ENCODE measurements at regions not wholly inside any gene's neighbourhood (a gene's known extent, or its start where the extent isn't known, plus 50 kb on each side); places are given as distances from the start of the nearest gene placed in this dataset.
"Not testable (repeated sequence)": the region's sequence is repeated elsewhere in the genome, so short reads cannot be mapped to it uniquely, and the experiment has no call there.

DNA sequence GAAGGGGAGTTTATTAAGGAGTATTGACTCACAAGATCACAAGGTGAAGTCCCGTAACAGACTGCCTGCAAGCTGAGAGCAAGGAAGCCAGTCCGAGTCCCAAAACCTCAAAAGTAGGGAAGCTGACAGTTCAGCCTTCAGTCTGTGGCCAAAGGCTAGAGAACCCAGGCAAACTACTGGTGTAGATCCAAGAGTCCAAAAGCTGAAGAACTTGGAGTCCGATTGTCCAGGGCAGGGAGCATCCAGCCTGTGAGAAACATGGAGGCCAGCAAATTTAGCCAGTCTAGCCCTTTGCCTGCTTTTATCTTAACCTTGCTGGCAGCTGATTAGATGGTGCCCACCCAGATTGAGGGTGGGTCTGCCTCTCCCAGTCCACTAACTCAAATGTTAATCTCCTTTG is 621.9 kb upstream of the ITGA1 start:
- DNase-seq (ENCODE audit: low spot score): not testable (repeated sequence)

GRCh38 chr5:52173133-52173532 is 614.6 kb upstream of the ITGA1 start:
- no peak for DNase-seq (ENCODE audit: low spot score)

GRCh38 chr5:52177193-52177592 is 610.5 kb upstream of the ITGA1 start:
- no peak for DNase-seq (ENCODE audit: low spot score)

GRCh38 chr5:52181403-52181802 is 606.3 kb upstream of the ITGA1 start:
- no peak for DNase-seq (ENCODE audit: low spot score)

DNA sequence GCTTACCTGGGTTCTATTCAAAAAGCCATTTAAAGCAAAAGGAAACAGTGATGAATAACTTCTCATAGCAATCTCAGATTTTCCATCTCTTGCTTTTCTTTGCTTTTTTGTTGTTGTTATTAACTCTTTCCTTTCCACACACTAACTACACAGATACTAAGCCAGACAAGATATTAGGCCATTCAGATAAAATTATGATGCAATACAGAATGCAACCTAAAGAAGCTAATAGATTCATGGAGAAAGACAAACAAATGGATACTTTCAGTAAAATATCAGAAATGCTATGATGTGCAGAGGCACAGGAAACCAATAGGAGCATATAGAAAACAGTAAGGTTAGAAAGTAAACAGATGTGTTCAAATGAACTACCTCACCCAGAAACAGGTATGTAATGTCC is 597.0 kb upstream of the ITGA1 start:
- DNase-seq (ENCODE audit: low spot score): no peak

DNA sequence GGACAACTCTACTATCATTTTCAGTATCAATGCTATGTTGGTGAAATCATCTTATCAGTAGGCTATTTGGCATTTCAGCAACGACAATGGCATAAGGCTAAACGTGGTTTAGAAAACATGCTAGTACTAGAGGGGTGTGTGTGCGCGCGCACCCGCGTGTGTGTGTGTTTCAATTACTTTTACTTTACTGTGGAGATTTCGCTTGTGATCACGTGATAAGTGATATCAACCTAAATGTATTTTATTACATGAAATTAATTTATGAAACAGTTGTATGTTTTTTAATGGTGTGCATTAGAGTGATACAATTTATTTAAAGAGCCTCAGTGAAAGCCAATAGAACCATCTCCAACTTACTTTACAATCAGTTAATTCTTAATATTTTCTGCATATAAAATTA is 587.9 kb upstream of the ITGA1 start:
- DNase-seq (ENCODE audit: low spot score): no peak

GRCh38 chr5:52202256-52202655 is 585.5 kb upstream of the ITGA1 start:
- DNase-seq (ENCODE audit: low spot score): no peak

DNA sequence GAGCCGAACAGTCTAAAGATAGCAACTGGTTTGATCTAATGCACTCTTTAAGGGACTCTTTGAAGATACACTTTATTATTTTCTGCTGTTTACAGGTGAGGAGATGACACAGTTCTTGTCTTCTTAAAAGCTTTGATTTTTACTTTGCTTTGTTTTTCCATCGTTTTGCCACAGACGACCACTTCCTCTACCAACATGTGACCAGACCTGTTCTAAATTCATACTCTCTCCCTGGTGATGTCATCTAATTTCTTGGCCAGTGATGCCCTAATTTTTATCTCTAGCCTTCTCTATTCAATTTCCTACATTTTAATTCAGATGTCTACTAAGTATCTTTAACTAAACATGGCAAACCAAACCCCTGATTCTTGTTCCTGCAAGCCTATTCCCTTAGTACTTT is 583.4 kb upstream of the ITGA1 start:
- DNase-seq (ENCODE audit: low spot score): no peak

All from D341Med (cell line).